Natural killer cell treated with Interleukin-12 subunit alpha and Interleukin-12 subunit beta and Interleukin-15 and Interleukin-18, amount 100 ng/mL, for 72 hours (primary cell): ENCODE measurements at regions not wholly inside any gene's neighbourhood (a gene's known extent, or its start where the extent isn't known, plus 50 kb on each side); places are given as distances from the start of the nearest gene placed in this dataset.
A peak's percentile ranks its signal among the peaks of the same experiment; 100 is the strongest.

ENCODE experiments used
- ATAC-seq, 2 donors: fragments of 150-1000 bp; cut with Tn5 transposase in 1 of 2; sonication (Bioruptor Pico), chemical (Tn5 transposase) in 1 of 2; 2 replicates each; pipeline ENCODE4 v1.10.0; 2021
- DNase-seq: peaks from one replicate; pipeline ENCODE4 v3.0.0; 2022; ENCODE audit warnings: low spot score
- H3K27ac Mint-ChIP-seq, 2 donors: 1 replicate in 1 of 2; 2 replicates in 1 of 2; pipeline ENCODE4 v1.8.0; 2022; ENCODE audit warnings: mixed read lengths in 2 of 2, mild to moderate bottlenecking in 1 of 2, moderate library complexity in 1 of 2
- H3K27me3 Mint-ChIP-seq, 2 donors: 1 replicate in 1 of 2; 2 replicates in 1 of 2; pipeline ENCODE4 v1.8.0; 2022; ENCODE audit warnings: mixed read lengths in 2 of 2
- H3K36me3 Mint-ChIP-seq: one replicate; pipeline ENCODE4 v1.8.0; 2022; ENCODE audit warnings: mixed read lengths
- H3K4me1 Mint-ChIP-seq, 2 donors: 1 replicate in 1 of 2; 2 replicates in 1 of 2; pipeline ENCODE4 v1.8.0; 2022; ENCODE audit warnings: low read depth in 2 of 2, mixed read lengths in 2 of 2, mild to moderate bottlenecking in 1 of 2
- H3K4me3 Mint-ChIP-seq: one replicate; pipeline ENCODE4 v1.8.0; 2022; ENCODE audit warnings: mixed read lengths
- H3K9me3 Mint-ChIP-seq: 2 replicates; pipeline ENCODE4 v1.8.0; 2022; ENCODE audit warnings: mixed read lengths

DNA sequence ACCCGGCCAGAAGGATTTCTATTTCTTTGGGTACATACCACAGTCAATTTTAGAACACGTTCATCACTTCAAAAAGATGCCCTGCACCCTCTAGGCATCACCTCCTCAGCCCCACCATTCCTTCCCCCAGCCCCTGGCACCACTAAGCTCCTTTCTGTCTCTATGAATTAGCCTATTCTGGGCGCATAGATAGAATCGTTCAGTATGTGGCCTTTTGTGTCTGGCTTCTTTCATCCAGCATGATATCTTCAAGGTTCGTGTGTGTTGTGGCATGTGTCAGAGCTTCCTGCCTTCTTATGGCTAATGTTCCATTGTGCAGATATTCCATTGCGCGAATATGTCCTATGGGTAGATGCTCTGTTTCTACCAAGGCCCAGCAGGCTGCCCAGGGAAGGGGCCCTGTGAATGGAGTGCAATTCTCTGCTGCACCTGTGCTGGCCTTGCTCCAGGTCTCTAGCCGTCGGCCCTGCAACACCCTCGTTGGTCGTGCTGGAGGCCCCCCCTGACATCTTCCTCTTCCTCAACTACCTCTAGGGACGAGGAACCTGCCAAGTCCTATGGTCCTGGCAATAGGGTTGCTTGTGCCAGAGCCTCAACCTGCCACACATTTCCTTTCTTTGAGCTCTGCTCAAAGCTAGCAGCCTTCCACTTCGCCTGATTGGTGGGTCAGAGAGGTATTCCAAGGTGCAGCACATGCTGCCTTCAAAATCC is 113.5 kb downstream of the RIPK4 start:
- Mint-ChIP-seq H3K27ac (no peak overlapping the region), H3K27me3 (peaks cover 6 to 11% of the 10 kb centered on the region in 2 donors), H3K9me3 (no peaks in the 10 kb centered on the region), H3K4me3 (no peak overlapping the region), H3K36me3 (no peaks in the 10 kb centered on the region), H3K4me1 (no peaks in the 10 kb centered on the region)
- DNase-seq, result peak; percentile 29
- no peak for ATAC-seq

GRCh38 chr21:41651830-41652229 is 115.0 kb downstream of the RIPK4 start:
- peak; percentile 35 for DNase-seq
- Mint-ChIP-seq H3K36me3 (no peaks in the 10 kb centered on the region), H3K27ac (no peak overlapping the region), H3K4me1 (no peaks in the 10 kb centered on the region), H3K4me3 (no peak overlapping the region), H3K27me3 (peaks cover 10 to 11% of the 10 kb centered on the region in 2 donors), H3K9me3 (no peaks in the 10 kb centered on the region)
- no peak for ATAC-seq

DNA sequence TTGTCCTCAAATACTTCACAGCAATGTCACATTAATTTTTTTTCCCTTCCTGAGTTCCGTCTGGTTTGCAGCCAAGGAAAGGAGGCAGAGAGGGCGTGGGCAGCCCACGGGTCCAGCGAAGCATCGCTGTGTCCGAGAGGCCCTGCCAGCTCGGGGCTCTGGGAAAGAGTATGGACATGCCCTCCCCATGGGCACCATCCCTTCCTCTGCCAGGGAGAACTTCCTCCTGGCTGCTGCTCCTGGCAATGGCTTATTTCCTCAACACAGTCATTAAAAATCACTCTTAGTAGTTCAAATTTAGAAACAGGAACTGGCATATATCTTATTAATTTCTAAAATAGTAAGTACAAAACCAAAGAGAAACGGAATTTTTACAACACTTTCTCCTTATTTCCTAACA is 115.4 kb downstream of the RIPK4 start:
- no peaks in the 10 kb centered on the region for H3K4me1 Mint-ChIP-seq
- no peak for ATAC-seq
- H3K27ac Mint-ChIP-seq, result no peak overlapping the region
- H3K36me3 Mint-ChIP-seq, result no peaks in the 10 kb centered on the region
- no peaks in the 10 kb centered on the region for H3K9me3 Mint-ChIP-seq
- H3K27me3 Mint-ChIP-seq, result peaks cover 10 to 11% of the 10 kb centered on the region in 2 donors
- DNase-seq, result peak; percentile 6
- no peak overlapping the region for H3K4me3 Mint-ChIP-seq

- Mint-ChIP-seq H3K36me3 (no peaks in the 10 kb centered on the region), H3K27ac (no peak overlapping the region), H3K4me3 (no peak overlapping the region)
Observed at GRCh38 chr21:41650526-41651145, 116.2 kb downstream of the RIPK4 start.

GRCh38 chr21:41648591-41649031 is 118.2 kb downstream of the RIPK4 start:
- no peak overlapping the region for H3K27ac Mint-ChIP-seq
- no peak overlapping the region for H3K4me3 Mint-ChIP-seq
- ATAC-seq (no peak), DNase-seq (peak; percentile 13)
- H3K4me1 Mint-ChIP-seq, result no peaks in the 10 kb centered on the region
- no peaks in the 10 kb centered on the region for H3K36me3 Mint-ChIP-seq
- H3K9me3 Mint-ChIP-seq, result no peaks in the 10 kb centered on the region
- H3K27me3 Mint-ChIP-seq, result peaks cover 3 to 12% of the 10 kb centered on the region in 2 donors

More at GRCh38 chr21:41650526-41651145, 116.2 kb downstream of the RIPK4 start:
- Mint-ChIP-seq H3K27me3 (peaks cover 5 to 10% of the 10 kb centered on the region in 2 donors), H3K4me1 (no peaks in the 10 kb centered on the region), H3K9me3 (no peaks in the 10 kb centered on the region)
- DNase-seq (peak; percentile 32), ATAC-seq (no peak)

- H3K9me3 Mint-ChIP-seq, result no peaks in the 10 kb centered on the region
- H3K27ac Mint-ChIP-seq, result no peak overlapping the region
- peak; percentile 10 for DNase-seq
- ATAC-seq, result peak in 1 of 2 donors; percentile 15
- peaks cover 7 to 13% of the 10 kb centered on the region in 2 donors for H3K27me3 Mint-ChIP-seq
- no peaks in the 10 kb centered on the region for H3K36me3 Mint-ChIP-seq
- H3K4me3 Mint-ChIP-seq, result no peak overlapping the region
- H3K4me1 Mint-ChIP-seq, result no peaks in the 10 kb centered on the region
Observed at GRCh38 chr21:41647806-41648561, 118.9 kb downstream of the RIPK4 start.

DNA sequence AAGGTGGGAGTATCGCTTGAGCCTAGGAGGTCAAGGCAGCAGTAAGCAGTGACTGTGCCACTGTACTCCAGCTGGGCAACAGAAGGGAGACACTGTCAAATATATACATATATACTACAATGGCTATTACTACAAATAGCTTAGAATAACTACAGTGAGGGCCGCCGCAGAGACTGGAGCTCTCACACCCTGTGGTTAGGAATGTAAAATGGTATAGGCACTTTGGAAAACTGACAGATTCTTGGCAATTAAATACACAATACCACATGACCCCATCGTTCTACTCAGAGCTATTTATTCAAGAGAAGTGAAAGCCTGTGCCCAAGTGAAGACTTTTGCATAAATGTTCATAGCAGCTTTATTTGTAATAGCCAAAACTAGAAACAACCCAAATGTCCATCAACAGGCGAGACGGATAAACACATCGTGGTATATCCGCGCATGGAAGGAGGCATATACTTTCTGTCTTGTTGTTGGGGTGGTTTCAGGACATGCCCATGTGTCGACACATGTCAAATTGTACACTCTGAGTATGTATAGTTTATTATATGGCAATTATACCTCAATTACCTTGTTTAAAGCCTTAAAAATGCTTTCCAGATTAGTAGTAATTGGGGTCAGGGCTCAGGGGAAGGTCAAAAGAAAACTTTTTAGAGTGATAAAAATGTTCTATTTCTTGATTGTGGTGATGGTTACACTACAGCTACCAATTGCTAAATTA is 123.4 kb downstream of the RIPK4 start:
- Mint-ChIP-seq H3K4me3 (no peak overlapping the region), H3K36me3 (no peaks in the 10 kb centered on the region), H3K27me3 (peaks cover 21% of the 10 kb centered on the region in 2 donors), H3K27ac (no peak overlapping the region), H3K9me3 (no peaks in the 10 kb centered on the region), H3K4me1 (no peaks in the 10 kb centered on the region)
- DNase-seq, result peak; percentile 16
- no peak for ATAC-seq

- ATAC-seq, result no peak
- H3K27ac Mint-ChIP-seq, result no peak overlapping the region
- no peaks in the 10 kb centered on the region for H3K4me1 Mint-ChIP-seq
- no peaks in the 10 kb centered on the region for H3K9me3 Mint-ChIP-seq
- no peak overlapping the region for H3K4me3 Mint-ChIP-seq
- peaks cover 17 to 21% of the 10 kb centered on the region in 2 donors for H3K27me3 Mint-ChIP-seq
- no peaks in the 10 kb centered on the region for H3K36me3 Mint-ChIP-seq
- peak; percentile 13 for DNase-seq
Observed at GRCh38 chr21:41641821-41642701, 124.8 kb downstream of the RIPK4 start.

- Mint-ChIP-seq H3K36me3 (no peaks in the 10 kb centered on the region), H3K9me3 (no peaks in the 10 kb centered on the region), H3K27ac (no peak overlapping the region), H3K4me3 (no peak overlapping the region), H3K4me1 (no peaks in the 10 kb centered on the region), H3K27me3 (peaks cover 17 to 21% of the 10 kb centered on the region in 2 donors)
- ATAC-seq, result no peak
- no peak for DNase-seq
Observed at GRCh38 chr21:41641510-41641815, 125.4 kb downstream of the RIPK4 start.

GRCh38 chr21:41640748-41641509 is 125.9 kb downstream of the RIPK4 start:
- Mint-ChIP-seq H3K27ac (no peak overlapping the region), H3K27me3 (peaks cover 19 to 26% of the 10 kb centered on the region in 2 donors), H3K4me3 (no peak overlapping the region), H3K36me3 (no peaks in the 10 kb centered on the region), H3K4me1 (no peaks in the 10 kb centered on the region), H3K9me3 (no peaks in the 10 kb centered on the region)
- no peak for ATAC-seq
- peak; percentile 25 for DNase-seq

DNA sequence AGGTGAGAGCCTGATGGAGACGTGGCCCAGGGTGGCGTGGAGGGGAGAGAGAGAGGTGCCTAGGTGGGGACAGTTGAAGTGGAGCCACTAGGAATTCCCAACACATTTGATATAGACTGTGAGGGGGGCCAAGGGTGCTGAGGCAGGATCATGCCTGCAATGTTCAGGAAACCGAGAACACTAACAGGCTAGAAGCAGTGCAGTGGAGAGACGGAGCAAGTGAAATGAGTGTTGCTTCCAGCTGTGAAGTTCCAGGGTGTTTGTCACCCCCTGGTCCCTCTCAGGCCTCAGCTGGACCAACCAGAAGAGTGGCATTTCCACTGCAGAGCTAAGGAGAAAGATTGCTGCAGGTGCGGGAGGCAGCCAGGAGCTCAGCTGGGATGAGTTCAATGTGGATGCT is 127.1 kb downstream of the RIPK4 start:
- Mint-ChIP-seq H3K36me3 (no peaks in the 10 kb centered on the region), H3K4me3 (no peak overlapping the region)
- ATAC-seq, result no peak

GRCh38 chr21:41639336-41639735 is 127.5 kb downstream of the RIPK4 start:
- Mint-ChIP-seq H3K4me3 (no peak overlapping the region), H3K36me3 (no peaks in the 10 kb centered on the region), H3K9me3 (no peaks in the 10 kb centered on the region), H3K27ac (no peak overlapping the region), H3K27me3 (peaks cover 24 to 33% of the 10 kb centered on the region in 2 donors), H3K4me1 (no peaks in the 10 kb centered on the region)
- no peak for DNase-seq
- ATAC-seq, result no peak

More for the DNA sequence above, 127.1 kb downstream of the RIPK4 start:
- Mint-ChIP-seq H3K9me3 (no peaks in the 10 kb centered on the region), H3K4me1 (no peaks in the 10 kb centered on the region), H3K27ac (no peak overlapping the region), H3K27me3 (peaks cover 24 to 33% of the 10 kb centered on the region in 2 donors)
- peak; percentile 59 for DNase-seq
